Upper lobe of left lung (tissue), 6 donors: ENCODE measurements at regions not wholly inside any gene's neighbourhood (a gene's known extent, or its start where the extent isn't known, plus 50 kb on each side); places are given as distances from the start of the nearest gene placed in this dataset.

Experiments used
- ATAC-seq, 2 donors: fragments of 200-7000 bp; cut with Tn5 transposase; one replicate each; pipeline ENCODE4 v1.9.1; 2022; ENCODE audit warnings: mild to moderate bottlenecking in 2 of 2, moderate library complexity in 2 of 2; ENCODE audit not compliant: low FRiP score in 2 of 2
- DNase-seq, 2 donors: peaks; one replicate each; pipeline ENCODE4 v3.0.0-alpha.2; 2019 to 2020
- H3K27ac ChIP-seq, 4 donors: fragments of 200-600 bp; sonication (generic); one replicate each; pipeline ENCODE4 v1.5.1; 2016 to 2019
- H3K27me3 ChIP-seq, 4 donors: fragments of 200-600 bp; sonication (generic); one replicate each; pipeline ENCODE4 v1.5.1; 2017 to 2019
- H3K36me3 ChIP-seq, 4 donors: fragments of 200-600 bp; sonication (generic); one replicate each; pipeline ENCODE4 v1.5.1; 2016 to 2019
- H3K4me1 ChIP-seq, 4 donors: fragments of 200-600 bp; sonication (generic); one replicate each; pipeline ENCODE4 v1.5.1; 2018 to 2019
- H3K4me3 ChIP-seq, 4 donors: fragments of 200-600 bp; sonication (generic); one replicate each; pipeline ENCODE4 v1.5.1; 2017 to 2019; ENCODE audit warnings: mild to moderate bottlenecking in 2 of 4, moderate library complexity in 1 of 4
- H3K9me3 ChIP-seq, 4 donors: fragments of 200-600 bp; sonication (generic); one replicate each; pipeline ENCODE4 v1.5.1; 2018 to 2019
- CTCF ChIP-seq, 6 experiments: fragments of 450-650 bp in 4 of 6; fragments of 200-600 bp in 2 of 6; sonication (generic) in 2 of 6; IDR thresholded peaks; one replicate each; pipeline ENCODE4 v1.5.1; 2016 to 2019; ENCODE audit warnings: antibody characterized with exemption in 6 of 6
- EP300 ChIP-seq, 4 donors: sonication (generic); formaldehyde crosslinking; IDR thresholded peaks; one replicate each; pipeline ENCODE4 v1.5.1; 2017; ENCODE audit warnings: antibody characterized with exemption in 4 of 4, control low read depth in 2 of 4
- POLR2A ChIP-seq, 4 donors: fragments of 450-650 bp; IDR thresholded peaks; one replicate each; pipeline ENCODE4 v1.5.1; 2016 to 2017; ENCODE audit warnings: antibody characterized with exemption in 4 of 4, mild to moderate bottlenecking in 2 of 4
- POLR2AphosphoS5 ChIP-seq, 2 donors: sonication (generic); formaldehyde crosslinking; IDR thresholded peaks; one replicate each; pipeline ENCODE4 v1.5.1; 2017; ENCODE audit warnings: antibody characterized with exemption in 2 of 2
- WGBS, 2 donors: methylation state at CpG; one replicate each; pipeline ENCODE4 v1.1.5; 2017 to 2018; 5-methylcytosine and 5-hydroxymethylcytosine counted together
- donor health status: DM: no; HTN: no; CAD: no; lungs with moderate emphysema.
- donor health status: DM: no; HTN: yes; CAD: no; lungs with severe emphysema.

- DNase-seq (no peak), ATAC-seq (no peak)
- Histone ChIP-seq H3K36me3 (no peaks in the 10 kb centered on the region), H3K9me3 (no peaks in the 10 kb centered on the region), H3K27ac (no peak overlapping the region), H3K27me3 (no peaks in the 10 kb centered on the region), H3K4me3 (no peak overlapping the region), H3K4me1 (no peaks in the 10 kb centered on the region)
- 91 to 94% methylated on average over 5 of the region's 5 CpGs for WGBS, 2 donors
- TF ChIP-seq EP300 (IDR thresholded peaks at IDR 0.05) = no peak
- TF ChIP-seq POLR2AphosphoS5 (IDR thresholded peaks at IDR 0.05) = no peak
- TF ChIP-seq CTCF (IDR thresholded peaks at IDR 0.05) = no peak
Measured at GRCh38 chr1:79322511-79323027, 316.0 kb upstream of the ADGRL4 start.

GRCh38 chr1:79312438-79312837, 305.9 kb upstream of the ADGRL4 start:
- Histone ChIP-seq H3K9me3 (no peaks in the 10 kb centered on the region), H3K27ac (no peak overlapping the region), H3K4me1 (no peaks in the 10 kb centered on the region), H3K36me3 (no peaks in the 10 kb centered on the region), H3K27me3 (no peaks in the 10 kb centered on the region), H3K4me3 (no peak overlapping the region)
- TF ChIP-seq CTCF (IDR thresholded peaks at IDR 0.05) (no peak), POLR2A (IDR thresholded peaks at IDR 0.05) (no peak), EP300 (IDR thresholded peaks at IDR 0.05) (no peak), POLR2AphosphoS5 (IDR thresholded peaks at IDR 0.05) (no peak)
- DNase-seq = no peak
- ATAC-seq = no peak

- no peaks in the 10 kb centered on the region for H3K9me3 ChIP-seq
- no peaks in the 10 kb centered on the region for H3K27me3 ChIP-seq
- no peaks in the 10 kb centered on the region for H3K36me3 ChIP-seq
- no peak overlapping the region for H3K27ac ChIP-seq
- no peak for ATAC-seq
- H3K4me1 ChIP-seq = no peaks in the 10 kb centered on the region
- no peak overlapping the region for H3K4me3 ChIP-seq
- no peak for DNase-seq
- no peak for TF ChIP-seq POLR2A (IDR thresholded peaks at IDR 0.05)
- no peak for TF ChIP-seq CTCF (IDR thresholded peaks at IDR 0.05)
- TF ChIP-seq EP300 (IDR thresholded peaks at IDR 0.05) = no peak
- TF ChIP-seq POLR2AphosphoS5 (IDR thresholded peaks at IDR 0.05) = no peak
- 73 to 79% methylated on average over 3 of the region's 3 CpGs for WGBS, 2 donors
Measured at GRCh38 chr1:79310609-79311008, 304.1 kb upstream of the ADGRL4 start.

GRCh38 chr1:79304131-79304530, 297.6 kb upstream of the ADGRL4 start:
- Histone ChIP-seq H3K4me3 (no peak overlapping the region), H3K36me3 (no peaks in the 10 kb centered on the region), H3K4me1 (no peaks in the 10 kb centered on the region), H3K27ac (no peak overlapping the region), H3K9me3 (no peaks in the 10 kb centered on the region), H3K27me3 (no peaks in the 10 kb centered on the region)
- 83 to 87% methylated on average over 3 of the region's 3 CpGs for WGBS, 2 donors
- ATAC-seq = no peak
- no peak for DNase-seq
- TF ChIP-seq CTCF (IDR thresholded peaks at IDR 0.05) (no peak), POLR2AphosphoS5 (IDR thresholded peaks at IDR 0.05) (no peak), EP300 (IDR thresholded peaks at IDR 0.05) (no peak), POLR2A (IDR thresholded peaks at IDR 0.05) (no peak)

- TF ChIP-seq POLR2A (IDR thresholded peaks at IDR 0.05) (no peak), EP300 (IDR thresholded peaks at IDR 0.05) (no peak), POLR2AphosphoS5 (IDR thresholded peaks at IDR 0.05) (no peak), CTCF (IDR thresholded peaks at IDR 0.05) (no peak)
- no peaks in the 10 kb centered on the region for H3K9me3 ChIP-seq
- H3K27ac ChIP-seq = no peak overlapping the region
- H3K36me3 ChIP-seq = no peaks in the 10 kb centered on the region
- no peaks in the 10 kb centered on the region for H3K27me3 ChIP-seq
- no peak for DNase-seq
- no peak overlapping the region for H3K4me3 ChIP-seq
- WGBS, 2 donors = 90 to 92% methylated on average over 2 of the region's 2 CpGs
- ATAC-seq = no peak
- no peaks in the 10 kb centered on the region for H3K4me1 ChIP-seq
Measured at GRCh38 chr1:79303040-79303439, 296.5 kb upstream of the ADGRL4 start.
